Sigmoid colon (tissue), 4 donors: ENCODE measurements at regions not wholly inside any gene's neighbourhood (a gene's known extent, or its start where the extent isn't known, plus 50 kb on each side); places are given as distances from the start of the nearest gene placed in this dataset.

Experiments
- EP300 ChIP-seq, 4 donors: sonication (generic); formaldehyde crosslinking; IDR thresholded peaks; one replicate each; pipeline ENCODE4 v1.6.1; 2017; ENCODE audit warnings: antibody characterized with exemption in 4 of 4
- POLR2A ChIP-seq, 2 donors: fragments of 450-650 bp; IDR thresholded peaks; one replicate each; pipeline ENCODE4 v1.6.1; 2016; ENCODE audit warnings: antibody characterized with exemption in 2 of 2, mild to moderate bottlenecking in 2 of 2, moderate library complexity in 2 of 2
- TF ChIP-seq, protein P1 (sequence below), 4 experiments: fragments of 450-650 bp in 3 of 4; fragments of 200-600 bp in 1 of 4; IDR thresholded peaks; one replicate each; pipeline ENCODE4 v1.5.1; 2016 to 2019; ENCODE audit warnings: antibody characterized with exemption in 4 of 4, mild to moderate bottlenecking in 3 of 4, moderate library complexity in 2 of 4

DNA sequence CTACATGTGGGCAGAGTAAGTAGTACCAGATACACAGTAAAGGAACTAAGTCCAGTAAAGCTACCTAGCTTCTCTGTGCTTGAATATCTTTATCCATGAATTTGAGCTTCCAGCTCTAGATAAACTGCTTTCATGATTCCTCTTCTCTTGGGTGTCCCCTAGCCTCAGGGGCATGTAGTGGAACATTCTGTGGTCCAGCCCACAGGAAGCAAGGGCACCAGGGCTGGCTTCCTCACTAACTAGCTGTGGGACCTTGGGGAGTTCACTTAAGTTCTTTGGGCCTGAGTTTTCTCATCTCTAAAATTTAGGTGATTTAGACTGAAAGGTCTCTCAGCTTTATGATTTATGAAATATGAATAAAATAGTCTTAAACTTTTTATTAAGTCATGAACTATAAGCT lies 185.7 kb downstream of the KATNAL1 start:
- TF ChIP-seq, protein P1, sequence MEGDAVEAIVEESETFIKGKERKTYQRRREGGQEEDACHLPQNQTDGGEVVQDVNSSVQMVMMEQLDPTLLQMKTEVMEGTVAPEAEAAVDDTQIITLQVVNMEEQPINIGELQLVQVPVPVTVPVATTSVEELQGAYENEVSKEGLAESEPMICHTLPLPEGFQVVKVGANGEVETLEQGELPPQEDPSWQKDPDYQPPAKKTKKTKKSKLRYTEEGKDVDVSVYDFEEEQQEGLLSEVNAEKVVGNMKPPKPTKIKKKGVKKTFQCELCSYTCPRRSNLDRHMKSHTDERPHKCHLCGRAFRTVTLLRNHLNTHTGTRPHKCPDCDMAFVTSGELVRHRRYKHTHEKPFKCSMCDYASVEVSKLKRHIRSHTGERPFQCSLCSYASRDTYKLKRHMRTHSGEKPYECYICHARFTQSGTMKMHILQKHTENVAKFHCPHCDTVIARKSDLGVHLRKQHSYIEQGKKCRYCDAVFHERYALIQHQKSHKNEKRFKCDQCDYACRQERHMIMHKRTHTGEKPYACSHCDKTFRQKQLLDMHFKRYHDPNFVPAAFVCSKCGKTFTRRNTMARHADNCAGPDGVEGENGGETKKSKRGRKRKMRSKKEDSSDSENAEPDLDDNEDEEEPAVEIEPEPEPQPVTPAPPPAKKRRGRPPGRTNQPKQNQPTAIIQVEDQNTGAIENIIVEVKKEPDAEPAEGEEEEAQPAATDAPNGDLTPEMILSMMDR (IDR thresholded peaks at IDR 0.05), result no peak
- no peak for TF ChIP-seq POLR2A (IDR thresholded peaks at IDR 0.05)
- no peak for TF ChIP-seq EP300 (IDR thresholded peaks at IDR 0.05)
